Activated CD8-positive, alpha-beta memory T cell treated with anti-CD3 and anti-CD28 coated beads, Interleukin-2, amount 50 U/mL, for 1 hour (primary cell): ENCODE measurements at regions not wholly inside any gene's neighbourhood (a gene's known extent, or its start where the extent isn't known, plus 50 kb on each side); places are given as distances from the start of the nearest gene placed in this dataset.

ENCODE experiments used
- DNase-seq: peaks from one replicate; pipeline ENCODE4 v3.0.0-alpha.2; 2020; ENCODE audit errors: extremely low read depth

GRCh38 chr7:130927062-130927461 lies 193.1 kb upstream of the KLF14 start:
- DNase-seq: no peak

- DNase-seq: no peak
These were observed 193.6 kb upstream of the KLF14 start for GRCh38 chr7:130927564-130927963.

- DNase-seq: no peak
These were observed 196.1 kb upstream of the KLF14 start for GRCh38 chr7:130929896-130930659.

GRCh38 chr7:130930681-130931080 lies 196.7 kb upstream of the KLF14 start:
- DNase-seq: no peak

- DNase-seq: no peak
These were observed 197.4 kb upstream of the KLF14 start for GRCh38 chr7:130931423-130931822.

GRCh38 chr7:130932088-130932487 lies 198.1 kb upstream of the KLF14 start:
- no peak for DNase-seq

GRCh38 chr7:130932667-130933432 lies 198.8 kb upstream of the KLF14 start:
- DNase-seq: no peak

GRCh38 chr7:130933919-130934318 lies 199.9 kb upstream of the KLF14 start:
- DNase-seq: no peak

GRCh38 chr7:130935564-130936157 lies 201.7 kb upstream of the KLF14 start:
- DNase-seq: no peak

GRCh38 chr7:130936202-130936931 lies 202.4 kb upstream of the KLF14 start:
- DNase-seq: no peak

- DNase-seq: no peak
These were observed 203.0 kb upstream of the KLF14 start for GRCh38 chr7:130937016-130937415.

- DNase-seq: no peak
These were observed 203.8 kb upstream of the KLF14 start for GRCh38 chr7:130937830-130938229.

- DNase-seq: no peak
These were observed 204.7 kb upstream of the KLF14 start for GRCh38 chr7:130938661-130939060.

- no peak for DNase-seq
These were observed 205.5 kb upstream of the KLF14 start for GRCh38 chr7:130939321-130940095.

- no peak for DNase-seq
These were observed 206.3 kb upstream of the KLF14 start for GRCh38 chr7:130940326-130940725.

- no peak for DNase-seq
These were observed 206.9 kb upstream of the KLF14 start for GRCh38 chr7:130940907-130941306.

GRCh38 chr7:130941322-130942210 lies 207.6 kb upstream of the KLF14 start:
- no peak for DNase-seq

- no peak for DNase-seq
These were observed 208.4 kb upstream of the KLF14 start for GRCh38 chr7:130942211-130942964.

- no peak for DNase-seq
These were observed 209.4 kb upstream of the KLF14 start for GRCh38 chr7:130943336-130943901.
